H1 (cell line): ENCODE measurements at regions not wholly inside any gene's neighbourhood (a gene's known extent, or its start where the extent isn't known, plus 50 kb on each side); places are given as distances from the start of the nearest gene placed in this dataset.

Experiments
- JUND ChIP-seq: IDR thresholded peaks from 2 replicates; pipeline ENCODE4 v1.6.1; 2011; ENCODE audit warnings: mild to moderate bottlenecking, improper control_type of control experiment, low read length
- POLR2A ChIP-seq, 2 experiments: IDR thresholded peaks; 1 replicate in 1 of 2; 2 replicates in 1 of 2; pipeline ENCODE4 v1.6.1; 2011; ENCODE audit warnings: low read depth in 2 of 2, low read length in 2 of 2, mild to moderate bottlenecking in 2 of 2; ENCODE audit errors: control extremely low read depth in 1 of 2
- SP1 ChIP-seq: IDR thresholded peaks from 2 replicates; pipeline ENCODE4 v1.6.1; 2011; ENCODE audit warnings: low read depth, low read length
- USF2 ChIP-seq: IDR thresholded peaks from 2 replicates; pipeline ENCODE4 v1.6.1; 2011; ENCODE audit warnings: low read length, improper control_type of control experiment
- ZNF274 ChIP-seq: IDR thresholded peaks from 2 replicates; pipeline ENCODE4 v1.7.0; 2012; ENCODE audit warnings: low read length, borderline replicate concordance; ENCODE audit errors: extremely low read depth
- TF ChIP-seq, protein P1 (sequence below), 3 experiments: IDR thresholded peaks; 1 replicate in 2 of 3; 2 replicates in 1 of 3; pipeline versions ENCODE4 v1.5.1 to v1.6.1; 2011; ENCODE audit warnings: low read length in 3 of 3, mild to moderate bottlenecking in 3 of 3, inconsistent platforms in 2 of 3, low read depth in 1 of 3, moderate library complexity in 1 of 3; ENCODE audit not compliant: insufficient read depth in 1 of 3; ENCODE audit errors: control extremely low read depth in 1 of 3

GRCh38 chr1:217311766-217312165 is 319.1 kb downstream of the GPATCH2 start:
- no peak for TF ChIP-seq JUND
- TF ChIP-seq, protein P1, sequence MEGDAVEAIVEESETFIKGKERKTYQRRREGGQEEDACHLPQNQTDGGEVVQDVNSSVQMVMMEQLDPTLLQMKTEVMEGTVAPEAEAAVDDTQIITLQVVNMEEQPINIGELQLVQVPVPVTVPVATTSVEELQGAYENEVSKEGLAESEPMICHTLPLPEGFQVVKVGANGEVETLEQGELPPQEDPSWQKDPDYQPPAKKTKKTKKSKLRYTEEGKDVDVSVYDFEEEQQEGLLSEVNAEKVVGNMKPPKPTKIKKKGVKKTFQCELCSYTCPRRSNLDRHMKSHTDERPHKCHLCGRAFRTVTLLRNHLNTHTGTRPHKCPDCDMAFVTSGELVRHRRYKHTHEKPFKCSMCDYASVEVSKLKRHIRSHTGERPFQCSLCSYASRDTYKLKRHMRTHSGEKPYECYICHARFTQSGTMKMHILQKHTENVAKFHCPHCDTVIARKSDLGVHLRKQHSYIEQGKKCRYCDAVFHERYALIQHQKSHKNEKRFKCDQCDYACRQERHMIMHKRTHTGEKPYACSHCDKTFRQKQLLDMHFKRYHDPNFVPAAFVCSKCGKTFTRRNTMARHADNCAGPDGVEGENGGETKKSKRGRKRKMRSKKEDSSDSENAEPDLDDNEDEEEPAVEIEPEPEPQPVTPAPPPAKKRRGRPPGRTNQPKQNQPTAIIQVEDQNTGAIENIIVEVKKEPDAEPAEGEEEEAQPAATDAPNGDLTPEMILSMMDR (IDR thresholded peaks at IDR 0.05; ENCODE audit: control extremely low read depth in 1 of 3, insufficient read depth in 1 of 3, low read depth in 1 of 3, low read length in 3 of 3) = peak; percentile 36 to 70 (median 64)
- TF ChIP-seq USF2 = no peak
- TF ChIP-seq ZNF274 = no peak
- no peak for TF ChIP-seq SP1
- TF ChIP-seq POLR2A (IDR thresholded peaks at IDR 0.05; ENCODE audit: control extremely low read depth in 1 of 2, low read depth in 2 of 2, low read length in 2 of 2) = no peak
